Loucy (cell line): ENCODE measurements at regions not wholly inside any gene's neighbourhood (a gene's known extent, or its start where the extent isn't known, plus 50 kb on each side); places are given as distances from the start of the nearest gene placed in this dataset.

Source experiments
- CTCF ChIP-seq: fragments of 200-600 bp; sonication (generic); conservative IDR thresholded peaks from 2 replicates; pipeline ENCODE4 v1.5.1; 2014; ENCODE audit warnings: mild to moderate bottlenecking, antibody characterized with exemption, low read length
- EZH2phosphoT487 ChIP-seq: fragments of 200-600 bp; IDR thresholded peaks from 2 replicates; pipeline ENCODE4 v1.6.1; 2018; ENCODE audit warnings: antibody characterized with exemption, mild to moderate bottlenecking, moderate library complexity, borderline replicate concordance

GRCh38 chr5:18203296-18203695, 569.0 kb downstream of the TAF11L14 start:
- no peak for TF ChIP-seq CTCF
- TF ChIP-seq EZH2phosphoT487: no peak
